ENCODE measurements at regions not wholly inside any gene's neighbourhood (a gene's known extent, or its start where the extent isn't known, plus 50 kb on each side); places are given as distances from the start of the nearest gene placed in this dataset.

DNA sequence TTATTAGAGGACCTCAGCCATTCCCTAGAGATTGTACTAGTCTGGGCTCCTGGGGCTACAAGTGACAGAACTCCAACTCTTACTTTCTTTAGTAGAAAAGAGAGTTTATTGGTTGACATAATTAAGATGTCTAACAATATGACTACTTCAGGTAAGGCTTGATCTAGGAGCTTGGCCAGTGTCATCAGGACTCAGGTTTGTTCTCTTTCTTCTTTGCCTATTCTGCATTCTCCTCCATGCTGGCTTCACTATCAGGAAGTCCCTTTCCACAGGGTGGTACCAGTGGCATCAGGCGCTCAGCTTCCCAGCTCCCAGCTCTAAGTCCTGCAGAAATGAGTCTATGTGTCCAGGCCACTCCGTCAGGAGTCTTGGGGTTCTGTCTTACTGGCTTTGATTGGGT, 286.1 kb upstream of the EEF2KMT start:
- TF ChIP-seq, protein P1, sequence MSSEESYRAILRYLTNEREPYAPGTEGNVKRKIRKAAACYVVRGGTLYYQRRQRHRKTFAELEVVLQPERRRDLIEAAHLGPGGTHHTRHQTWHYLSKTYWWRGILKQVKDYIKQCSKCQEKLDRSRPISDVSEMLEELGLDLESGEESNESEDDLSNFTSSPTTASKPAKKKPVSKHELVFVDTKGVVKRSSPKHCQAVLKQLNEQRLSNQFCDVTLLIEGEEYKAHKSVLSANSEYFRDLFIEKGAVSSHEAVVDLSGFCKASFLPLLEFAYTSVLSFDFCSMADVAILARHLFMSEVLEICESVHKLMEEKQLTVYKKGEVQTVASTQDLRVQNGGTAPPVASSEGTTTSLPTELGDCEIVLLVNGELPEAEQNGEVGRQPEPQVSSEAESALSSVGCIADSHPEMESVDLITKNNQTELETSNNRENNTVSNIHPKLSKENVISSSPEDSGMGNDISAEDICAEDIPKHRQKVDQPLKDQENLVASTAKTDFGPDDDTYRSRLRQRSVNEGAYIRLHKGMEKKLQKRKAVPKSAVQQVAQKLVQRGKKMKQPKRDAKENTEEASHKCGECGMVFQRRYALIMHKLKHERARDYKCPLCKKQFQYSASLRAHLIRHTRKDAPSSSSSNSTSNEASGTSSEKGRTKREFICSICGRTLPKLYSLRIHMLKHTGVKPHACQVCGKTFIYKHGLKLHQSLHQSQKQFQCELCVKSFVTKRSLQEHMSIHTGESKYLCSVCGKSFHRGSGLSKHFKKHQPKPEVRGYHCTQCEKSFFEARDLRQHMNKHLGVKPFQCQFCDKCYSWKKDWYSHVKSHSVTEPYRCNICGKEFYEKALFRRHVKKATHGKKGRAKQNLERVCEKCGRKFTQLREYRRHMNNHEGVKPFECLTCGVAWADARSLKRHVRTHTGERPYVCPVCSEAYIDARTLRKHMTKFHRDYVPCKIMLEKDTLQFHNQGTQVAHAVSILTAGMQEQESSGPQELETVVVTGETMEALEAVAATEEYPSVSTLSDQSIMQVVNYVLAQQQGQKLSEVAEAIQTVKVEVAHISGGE (tag by site-specific recombination; conservative IDR thresholded peaks at IDR 0.05; ENCODE audit: low read depth), result no peak
- TF ChIP-seq, protein P2, sequence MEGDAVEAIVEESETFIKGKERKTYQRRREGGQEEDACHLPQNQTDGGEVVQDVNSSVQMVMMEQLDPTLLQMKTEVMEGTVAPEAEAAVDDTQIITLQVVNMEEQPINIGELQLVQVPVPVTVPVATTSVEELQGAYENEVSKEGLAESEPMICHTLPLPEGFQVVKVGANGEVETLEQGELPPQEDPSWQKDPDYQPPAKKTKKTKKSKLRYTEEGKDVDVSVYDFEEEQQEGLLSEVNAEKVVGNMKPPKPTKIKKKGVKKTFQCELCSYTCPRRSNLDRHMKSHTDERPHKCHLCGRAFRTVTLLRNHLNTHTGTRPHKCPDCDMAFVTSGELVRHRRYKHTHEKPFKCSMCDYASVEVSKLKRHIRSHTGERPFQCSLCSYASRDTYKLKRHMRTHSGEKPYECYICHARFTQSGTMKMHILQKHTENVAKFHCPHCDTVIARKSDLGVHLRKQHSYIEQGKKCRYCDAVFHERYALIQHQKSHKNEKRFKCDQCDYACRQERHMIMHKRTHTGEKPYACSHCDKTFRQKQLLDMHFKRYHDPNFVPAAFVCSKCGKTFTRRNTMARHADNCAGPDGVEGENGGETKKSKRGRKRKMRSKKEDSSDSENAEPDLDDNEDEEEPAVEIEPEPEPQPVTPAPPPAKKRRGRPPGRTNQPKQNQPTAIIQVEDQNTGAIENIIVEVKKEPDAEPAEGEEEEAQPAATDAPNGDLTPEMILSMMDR (tag by site-specific recombination; IDR thresholded peaks at IDR 0.05), result no peak
- TF ChIP-seq, protein P3, sequence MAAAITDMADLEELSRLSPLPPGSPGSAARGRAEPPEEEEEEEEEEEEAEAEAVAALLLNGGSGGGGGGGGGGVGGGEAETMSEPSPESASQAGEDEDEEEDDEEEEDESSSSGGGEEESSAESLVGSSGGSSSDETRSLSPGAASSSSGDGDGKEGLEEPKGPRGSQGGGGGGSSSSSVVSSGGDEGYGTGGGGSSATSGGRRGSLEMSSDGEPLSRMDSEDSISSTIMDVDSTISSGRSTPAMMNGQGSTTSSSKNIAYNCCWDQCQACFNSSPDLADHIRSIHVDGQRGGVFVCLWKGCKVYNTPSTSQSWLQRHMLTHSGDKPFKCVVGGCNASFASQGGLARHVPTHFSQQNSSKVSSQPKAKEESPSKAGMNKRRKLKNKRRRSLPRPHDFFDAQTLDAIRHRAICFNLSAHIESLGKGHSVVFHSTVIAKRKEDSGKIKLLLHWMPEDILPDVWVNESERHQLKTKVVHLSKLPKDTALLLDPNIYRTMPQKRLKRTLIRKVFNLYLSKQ (tag by site-specific recombination; IDR thresholded peaks at IDR 0.05; ENCODE audit: borderline replicate concordance), result no peak
- no peak for TF ChIP-seq BCL11A (tag by site-specific recombination; IDR thresholded peaks at IDR 0.05; ENCODE audit: low read depth)
- no peak for TF ChIP-seq ZNF341 (tag by site-specific recombination; IDR thresholded peaks at IDR 0.05; ENCODE audit: low read depth)

All from HEK293 (cell line).